NT2/D1 (cell line): ENCODE measurements at regions not wholly inside any gene's neighbourhood (a gene's known extent, or its start where the extent isn't known, plus 50 kb on each side); places are given as distances from the start of the nearest gene placed in this dataset.
"Not testable (repeated sequence)": the region's sequence is repeated elsewhere in the genome, so short reads cannot be mapped to it uniquely, and the experiment has no call there.

Experiments
- DNase-seq: peaks from one replicate; pipeline ENCODE4 v3.0.0-alpha.2; 2011; ENCODE audit warnings: low read depth, low spot score
- H3K27me3 ChIP-seq: 2 replicates; pipeline ENCODE4 v1.6.0; 2011; ENCODE audit warnings: mild to moderate bottlenecking; ENCODE audit not compliant: insufficient read length, insufficient read depth
- H3K36me3 ChIP-seq: 2 replicates; pipeline ENCODE4 v1.6.1; 2011; ENCODE audit warnings: mild to moderate bottlenecking, low read length, mixed read lengths; ENCODE audit not compliant: insufficient read depth, insufficient read length
- H3K4me1 ChIP-seq: 2 replicates; pipeline ENCODE4 v1.5.1; 2011; ENCODE audit not compliant: insufficient read depth, insufficient read length
- H3K4me3 ChIP-seq: 2 replicates; pipeline ENCODE4 v1.5.1; 2011; ENCODE audit warnings: low read depth; ENCODE audit not compliant: insufficient read length
- H3K9ac ChIP-seq: 2 replicates; pipeline ENCODE4 v1.6.0; 2011; ENCODE audit warnings: low read depth; ENCODE audit not compliant: insufficient read length
- H3K9me3 ChIP-seq: 2 replicates; pipeline ENCODE4 v1.5.1; 2011; ENCODE audit warnings: mild to moderate bottlenecking, low read length; ENCODE audit not compliant: insufficient read depth
- SUZ12 ChIP-seq: IDR thresholded peaks from 2 replicates; pipeline ENCODE4 v1.6.1; 2011; ENCODE audit not compliant: insufficient read length, insufficient read depth; ENCODE audit errors: extremely low read depth
- YY1 ChIP-seq: IDR thresholded peaks from 2 replicates; pipeline ENCODE4 v1.6.1; 2011; ENCODE audit not compliant: insufficient read length, insufficient read depth
- ZNF274 ChIP-seq: IDR thresholded peaks from 2 replicates; pipeline ENCODE4 v1.6.1; 2011; ENCODE audit warnings: mild to moderate bottlenecking, low read depth, low read length

GRCh38 chr10:57894361-57894760, 373.3 kb downstream of the IPMK start:
- H3K4me1 ChIP-seq = no peaks in the 10 kb centered on the region
- TF ChIP-seq SUZ12 (no peak), ZNF274 (no peak), YY1 (no peak)
- no peak for DNase-seq
- H3K27me3 ChIP-seq = no peaks in the 10 kb centered on the region
- H3K4me3 ChIP-seq = no peak overlapping the region
- no peaks in the 10 kb centered on the region for H3K36me3 ChIP-seq
- no peaks in the 10 kb centered on the region for H3K9me3 ChIP-seq
- no peak overlapping the region for H3K9ac ChIP-seq

GRCh38 chr10:57891201-57892006, 376.3 kb downstream of the IPMK start:
- no peak for TF ChIP-seq ZNF274
- TF ChIP-seq YY1 = no peak
- no peak for TF ChIP-seq SUZ12
- DNase-seq = no peak
- H3K27me3 ChIP-seq = no peaks in the 10 kb centered on the region

GRCh38 chr10:57890691-57891090, 377.0 kb downstream of the IPMK start:
- no peak for DNase-seq
- H3K9me3 ChIP-seq = no peaks in the 10 kb centered on the region
- H3K9ac ChIP-seq = no peak overlapping the region
- H3K27me3 ChIP-seq = no peaks in the 10 kb centered on the region
- H3K36me3 ChIP-seq = no peaks in the 10 kb centered on the region
- TF ChIP-seq YY1 = no peak
- TF ChIP-seq SUZ12 = no peak
- no peak for TF ChIP-seq ZNF274
- H3K4me1 ChIP-seq = no peaks in the 10 kb centered on the region
- H3K4me3 ChIP-seq = no peak overlapping the region

More at GRCh38 chr10:57891201-57892006, 376.3 kb downstream of the IPMK start:
- Histone ChIP-seq H3K9me3 (no peaks in the 10 kb centered on the region), H3K36me3 (no peaks in the 10 kb centered on the region), H3K4me3 (no peak overlapping the region), H3K4me1 (no peaks in the 10 kb centered on the region), H3K9ac (no peak overlapping the region)

GRCh38 chr10:57885618-57885968, 382.1 kb downstream of the IPMK start:
- H3K9ac ChIP-seq, H3K9me3 ChIP-seq, DNase-seq, H3K27me3 ChIP-seq, H3K4me3 ChIP-seq, H3K4me1 ChIP-seq, H3K36me3 ChIP-seq: not testable (repeated sequence)

- TF ChIP-seq SUZ12 = no peak
- TF ChIP-seq ZNF274 = no peak
- no peak for TF ChIP-seq YY1
- Histone ChIP-seq H3K9me3 (no peaks in the 10 kb centered on the region), H3K27me3 (no peaks in the 10 kb centered on the region), H3K9ac (no peak overlapping the region), H3K4me3 (no peak overlapping the region), H3K4me1 (no peaks in the 10 kb centered on the region), H3K36me3 (no peaks in the 10 kb centered on the region)
- no peak for DNase-seq
Measured at GRCh38 chr10:57884965-57885617, 382.6 kb downstream of the IPMK start.

GRCh38 chr10:57884407-57884806, 383.3 kb downstream of the IPMK start:
- Histone ChIP-seq H3K9ac (no peak overlapping the region), H3K36me3 (no peaks in the 10 kb centered on the region), H3K27me3 (no peaks in the 10 kb centered on the region), H3K9me3 (no peaks in the 10 kb centered on the region), H3K4me3 (no peak overlapping the region), H3K4me1 (no peaks in the 10 kb centered on the region)
- TF ChIP-seq ZNF274 (no peak), SUZ12 (no peak), YY1 (no peak)
- no peak for DNase-seq

GRCh38 chr10:57880446-57881227, 387.1 kb downstream of the IPMK start:
- no peaks in the 10 kb centered on the region for H3K9me3 ChIP-seq
- TF ChIP-seq SUZ12 = no peak
- no peak for TF ChIP-seq ZNF274
- no peak for TF ChIP-seq YY1
- no peak overlapping the region for H3K4me3 ChIP-seq
- H3K36me3 ChIP-seq = no peaks in the 10 kb centered on the region
- no peak for DNase-seq
- H3K4me1 ChIP-seq = no peaks in the 10 kb centered on the region
- no peak overlapping the region for H3K9ac ChIP-seq
- H3K27me3 ChIP-seq = no peaks in the 10 kb centered on the region
